B cell (primary cell): ENCODE measurements at regions not wholly inside any gene's neighbourhood (a gene's known extent, or its start where the extent isn't known, plus 50 kb on each side); places are given as distances from the start of the nearest gene placed in this dataset.
A peak's percentile ranks its signal among the peaks of the same experiment; 100 is the strongest.

Experiments used
- ATAC-seq: fragments of 200-7000 bp; cut with Tn5 transposase; one replicate; pipeline ENCODE4 v1.10.0; 2021; ENCODE audit warnings: low read depth, mild to moderate bottlenecking, moderate number of reproducible peaks, moderate library complexity
- CTCF ChIA-PET: fragments of 350-600 bp; sonication (Branson Sonifier 250); formaldehyde crosslinking; loops from one replicate; lab custom pipeline; 2021; ENCODE audit warnings: antibody characterized with exemption, inconsistent platforms; lab: Charles Lee
- POLR2A ChIA-PET: fragments of 350-600 bp; sonication (Branson Sonifier 250); formaldehyde crosslinking; loops from one replicate; lab custom pipeline; 2021; ENCODE audit warnings: antibody characterized with exemption; lab: Charles Lee
- DNase-seq: peaks from one replicate; pipeline ENCODE4 v3.0.0; 2013
- H2AFZ ChIP-seq: 2 replicates; pipeline ENCODE4 v1.6.1; 2012; ENCODE audit warnings: mild to moderate bottlenecking, low read depth, low read length; ENCODE audit not compliant: insufficient read depth, poor library complexity, severe bottlenecking
- H3K27ac ChIP-seq, 2 donors: 1 replicate in 1 of 2; 2 replicates in 1 of 2; pipeline ENCODE4 v1.5.1; 2012 to 2013; ENCODE audit warnings: low read length in 2 of 2, mild to moderate bottlenecking in 2 of 2, moderate library complexity in 1 of 2
- H3K27me3 ChIP-seq, 4 experiments: fragments of 200-600 bp in 1 of 4; sonication (generic) in 1 of 4; replicated peaks in 1 of 4; 1 replicate in 2 of 4; 2 replicates in 2 of 4; pipeline versions ENCODE4 v1.6.1 to v1.7.0; 2013 to 2016; ENCODE audit warnings: low read length in 3 of 4, mild to moderate bottlenecking in 2 of 4, mixed read lengths in 1 of 4, moderate library complexity in 1 of 4; ENCODE audit not compliant: insufficient read depth in 4 of 4, control insufficient read depth in 3 of 4; ENCODE audit errors: control extremely low read depth in 1 of 4
- H3K36me3 ChIP-seq, 2 experiments: replicated peaks in 1 of 2; 1 replicate in 1 of 2; 2 replicates in 1 of 2; pipeline versions ENCODE4 v1.6.1 to v1.7.1; 2013; ENCODE audit warnings: low read length in 1 of 2; ENCODE audit not compliant: insufficient read depth in 2 of 2, control insufficient read depth in 1 of 2; ENCODE audit errors: control extremely low read depth in 1 of 2, extremely low read depth in 1 of 2
- H3K4me1 ChIP-seq, 2 donors: fragments of 200-600 bp in 1 of 2; sonication (generic) in 1 of 2; 1 replicate in 1 of 2; 2 replicates in 1 of 2; pipeline versions ENCODE4 v1.5.1 to v1.6.1; 2013 to 2017; ENCODE audit warnings: low read length in 2 of 2; ENCODE audit not compliant: control insufficient read depth in 2 of 2, insufficient read depth in 2 of 2
- H3K4me2 ChIP-seq: replicated peaks from 2 replicates; pipeline ENCODE3; 2012; ENCODE audit warnings: mild to moderate bottlenecking, low read depth, low read length; ENCODE audit not compliant: poor library complexity, severe bottlenecking
- H3K4me3 ChIP-seq, 5 experiments: fragments of 200-600 bp in 1 of 5; sonication (generic) in 1 of 5; 1 replicate in 3 of 5; 2 replicates in 2 of 5; pipeline versions ENCODE4 v1.5.1 to v1.7.0; 2011 to 2016; ENCODE audit warnings: low read length in 4 of 5, mild to moderate bottlenecking in 4 of 5, low read depth in 2 of 5, control low read depth in 1 of 5, moderate library complexity in 1 of 5; ENCODE audit not compliant: insufficient read depth in 1 of 5; ENCODE audit errors: control extremely low read depth in 1 of 5, extremely low read depth in 1 of 5
- H3K79me2 ChIP-seq: fragments of 200-600 bp; sonication (generic); one replicate; pipeline ENCODE4 v1.6.0; 2016; ENCODE audit warnings: low read length; ENCODE audit not compliant: control insufficient read depth, insufficient read depth
- H3K9ac ChIP-seq: fragments of 200-600 bp; sonication (generic); 2 replicates; pipeline ENCODE4 v1.6.1; 2017; ENCODE audit warnings: mild to moderate bottlenecking, low read length, moderate library complexity
- H3K9me3 ChIP-seq, 3 donors: one replicate each; pipeline versions ENCODE4 v1.6.1 to v1.7.1; 2013; ENCODE audit warnings: low read length in 2 of 3; ENCODE audit not compliant: control insufficient read depth in 2 of 3, insufficient read depth in 1 of 3; ENCODE audit errors: control extremely low read depth in 1 of 3
- H4K20me1 ChIP-seq: 2 replicates; pipeline ENCODE4 v1.6.0; 2012; ENCODE audit warnings: mild to moderate bottlenecking, low read length; ENCODE audit not compliant: insufficient read depth, control insufficient read depth, poor library complexity, severe bottlenecking
- H3K27ac Mint-ChIP-seq: one replicate; pipeline ENCODE4 v1.8.0; 2021; ENCODE audit warnings: mixed read lengths
- H3K27me3 Mint-ChIP-seq: one replicate; pipeline ENCODE4 v1.8.0; 2021; ENCODE audit warnings: mixed read lengths
- H3K4me1 Mint-ChIP-seq: one replicate; pipeline ENCODE4 v1.8.0; 2021; ENCODE audit warnings: mixed read lengths
- H3K4me3 Mint-ChIP-seq: one replicate; pipeline ENCODE4 v1.8.0; 2021; ENCODE audit warnings: mixed read lengths
- H3K9me3 Mint-ChIP-seq: one replicate; pipeline ENCODE4 v1.8.0; 2022; ENCODE audit warnings: mixed read lengths; ENCODE audit not compliant: insufficient read depth
- CTCF ChIP-seq: fragments of 200-600 bp; IDR thresholded peaks from one replicate; pipeline ENCODE4 v1.8.0; 2022; ENCODE audit warnings: antibody characterized with exemption, mild to moderate bottlenecking
- EZH2 ChIP-seq: IDR thresholded peaks from 2 replicates; pipeline ENCODE4 v1.6.1; 2012; ENCODE audit warnings: borderline replicate concordance, low read depth, mild to moderate bottlenecking, moderate library complexity, low read length; ENCODE audit not compliant: insufficient read depth, poor library complexity, severe bottlenecking
- WGBS: methylation state at CpG from one replicate; pipeline ENCODE4 v1.1.5; 2013; ENCODE audit warnings: missing lambda C conversion rate; ENCODE audit not compliant: insufficient coverage; 5-methylcytosine and 5-hydroxymethylcytosine counted together
- intact Hi-C: fragments of 100-400 bp; cut with micrococcal nuclease; formaldehyde crosslinking; loops from one replicate; pipeline ENCODE4 v1.10.0; 2022

DNA sequence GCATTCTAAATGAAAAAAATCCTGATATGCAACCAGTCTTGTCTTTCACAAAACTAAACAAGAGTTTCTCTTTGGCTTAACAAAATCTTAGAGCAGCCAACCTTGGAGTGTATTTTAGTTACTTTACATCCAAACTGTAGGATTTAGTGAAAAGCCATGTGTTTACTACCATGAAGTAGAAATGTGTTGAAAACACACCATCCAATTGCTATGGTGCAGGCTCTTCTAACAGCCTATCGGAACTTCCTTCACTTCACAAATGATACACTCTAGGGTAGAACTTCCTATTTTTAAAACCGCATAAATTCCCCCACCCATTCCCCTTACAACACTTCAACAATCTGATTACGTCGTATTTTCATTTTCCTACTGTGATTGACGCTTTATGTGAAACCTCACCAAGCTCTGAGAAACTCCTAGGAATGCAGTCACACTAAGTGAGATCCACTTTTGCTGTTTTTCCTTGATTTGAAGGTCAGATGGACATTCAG, 74.4 kb upstream of the MAP4K4 start:
- Mint-ChIP-seq H3K4me3 (peak overlapping the region; percentile 62), H3K27ac (peak overlapping the region; percentile 80), H3K27me3 (no peaks in the 10 kb centered on the region), H3K4me1 (peaks cover 71% of the 10 kb centered on the region), H3K9me3 (peaks cover 6% of the 10 kb centered on the region)
- H3K9ac ChIP-seq = peak overlapping the region; percentile 46
- ChIA-PET POLR2A (interaction anchor here (1.4 to 1.7 kb wide), 2 partner anchors 10 to 12 kb away, joined by 4 to 6 read pairs; no protein-coding TSS in a partner anchor), CTCF (interaction anchor here (1.1 to 2.8 kb wide), 4 partner anchors 48 to 208 kb away, joined by 3 to 14 read pairs (median 4); no protein-coding TSS in a partner anchor)
- intact Hi-C loops = loop anchor here (1.0 to 5.0 kb wide), 7 partner anchors 14 to 621 kb away; partner anchors contain the start of genes MAP4K4 and RPL31
- H3K4me2 ChIP-seq = peak overlapping the region; percentile 63
- TF ChIP-seq CTCF = no peak
- no peak for TF ChIP-seq EZH2
- peaks cover 0 to 12% (median 0%) of the 10 kb centered on the region in 3 donors for H3K9me3 ChIP-seq
- DNase-seq (peak; percentile 89), ATAC-seq (peak; percentile 86)
- WGBS = 0% methylated on average over 3 of the region's 5 CpGs
- no peaks in the 10 kb centered on the region for H4K20me1 ChIP-seq
- H3K4me1 ChIP-seq = peaks cover 42 to 57% of the 10 kb centered on the region in 2 donors
- peak overlapping the region; percentile 9 to 56 (median 16) for H3K4me3 ChIP-seq
- no peaks in the 10 kb centered on the region for H3K27me3 ChIP-seq
- peak overlapping the region; percentile 75 to 88 for H3K27ac ChIP-seq
- no peaks in the 10 kb centered on the region for H3K36me3 ChIP-seq
- peaks cover 5% of the 10 kb centered on the region for H3K79me2 ChIP-seq
- H2AFZ ChIP-seq = peak overlapping the region; percentile 57
